Stimulated activated CD8-positive, alpha-beta memory T cell treated with anti-CD3 and anti-CD28 coated beads, Interleukin-7, amount 100 ng/mL, for 1 hour (primary cell): ENCODE measurements at regions not wholly inside any gene's neighbourhood (a gene's known extent, or its start where the extent isn't known, plus 50 kb on each side); places are given as distances from the start of the nearest gene placed in this dataset.

Source experiments
- DNase-seq, 2 donors: peaks; one replicate each; pipeline ENCODE4 v3.0.0-alpha.2; 2020; ENCODE audit warnings: low read depth in 2 of 2

DNA sequence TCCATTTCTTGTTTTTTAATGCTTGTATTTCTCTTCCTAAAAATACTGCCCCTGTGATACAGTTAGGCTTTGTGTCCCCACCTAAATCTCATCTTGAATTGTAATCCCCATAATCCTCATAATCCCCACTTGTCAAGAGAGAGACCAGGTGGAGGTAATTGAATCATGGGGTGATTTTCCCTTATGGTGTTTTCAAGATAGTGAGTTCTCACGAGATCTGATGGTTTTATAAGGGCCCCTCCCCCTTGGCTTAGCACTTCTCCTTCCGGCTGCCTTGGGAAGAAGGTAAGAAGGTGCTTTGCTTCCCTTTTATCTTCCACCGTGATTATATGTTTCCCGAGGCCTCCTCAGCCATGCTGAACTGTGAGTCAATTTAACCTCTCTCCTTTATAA, 227.4 kb downstream of the MAN2A1 start:
- no peak for DNase-seq

DNA sequence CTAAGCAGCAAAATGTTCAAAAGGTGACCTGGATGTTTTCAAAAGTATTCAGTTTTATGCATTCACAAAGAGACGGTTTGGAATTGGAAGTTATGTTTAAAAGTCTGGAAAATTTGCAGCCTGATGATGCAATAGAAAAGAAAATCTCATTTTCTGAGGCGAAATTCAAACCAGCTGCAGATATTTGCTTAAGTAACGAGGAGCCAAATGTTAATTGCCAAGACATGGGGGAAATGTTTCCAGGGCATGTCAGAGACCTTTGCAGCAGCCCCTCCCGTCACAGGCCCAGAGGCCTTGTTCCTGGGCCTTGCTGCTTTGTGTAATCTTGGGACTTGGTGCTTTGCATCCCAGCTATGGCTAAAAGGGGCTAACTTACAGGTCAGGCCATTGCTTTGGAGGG, 228.2 kb downstream of the MAN2A1 start:
- DNase-seq = no peak

DNA sequence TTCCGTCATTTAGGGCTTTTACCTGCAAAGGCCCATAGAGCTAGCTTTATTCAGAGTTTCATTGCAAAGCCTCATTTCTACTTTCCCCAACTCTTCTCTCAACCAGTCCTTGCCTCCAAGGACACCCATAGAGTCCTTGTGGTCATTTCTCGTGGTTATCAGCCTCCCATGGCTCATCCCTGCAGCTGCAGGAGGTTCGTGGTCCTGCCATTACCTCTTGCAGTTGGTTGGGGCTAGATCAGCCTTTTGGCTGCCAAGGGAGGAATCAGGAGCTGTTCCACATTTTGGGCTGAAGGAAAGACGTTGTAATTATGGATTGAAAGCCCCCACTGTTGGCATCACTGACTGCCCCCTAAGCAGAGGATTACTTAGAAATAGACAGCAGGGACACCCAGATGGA, 231.0 kb downstream of the MAN2A1 start:
- no peak for DNase-seq

DNA sequence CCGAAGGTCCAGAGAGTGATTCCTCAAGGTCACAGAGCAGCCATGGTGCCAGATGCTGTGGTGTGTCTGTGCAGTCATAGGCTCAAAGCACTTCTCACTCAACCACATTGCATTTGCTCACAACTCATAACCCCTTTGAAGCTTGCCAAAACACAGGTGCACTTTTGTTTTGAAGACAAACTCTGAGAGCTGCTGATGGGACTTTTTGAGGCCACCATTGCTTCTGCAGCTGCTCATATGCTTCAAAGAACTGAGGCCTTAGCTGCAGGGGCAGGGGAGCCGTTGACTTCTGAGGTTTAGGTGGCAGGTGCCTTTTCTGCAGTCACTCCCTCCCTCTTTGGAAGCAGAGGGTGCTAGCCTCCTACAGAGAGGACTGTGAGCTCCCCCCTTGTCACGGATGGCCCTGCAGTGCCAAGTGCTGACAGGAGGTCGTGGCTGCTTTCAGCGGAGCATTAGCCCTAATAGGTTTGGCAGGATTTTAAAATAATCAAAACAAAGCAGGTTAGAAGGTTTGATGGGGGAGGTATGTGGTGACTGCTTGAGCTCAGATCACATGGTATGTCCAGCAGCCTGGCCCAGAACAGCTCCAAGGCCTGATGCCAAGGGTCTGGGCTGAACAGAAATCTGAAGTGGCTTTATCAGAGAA, 232.1 kb downstream of the MAN2A1 start:
- DNase-seq = peak; percentile 9 to 13

DNA sequence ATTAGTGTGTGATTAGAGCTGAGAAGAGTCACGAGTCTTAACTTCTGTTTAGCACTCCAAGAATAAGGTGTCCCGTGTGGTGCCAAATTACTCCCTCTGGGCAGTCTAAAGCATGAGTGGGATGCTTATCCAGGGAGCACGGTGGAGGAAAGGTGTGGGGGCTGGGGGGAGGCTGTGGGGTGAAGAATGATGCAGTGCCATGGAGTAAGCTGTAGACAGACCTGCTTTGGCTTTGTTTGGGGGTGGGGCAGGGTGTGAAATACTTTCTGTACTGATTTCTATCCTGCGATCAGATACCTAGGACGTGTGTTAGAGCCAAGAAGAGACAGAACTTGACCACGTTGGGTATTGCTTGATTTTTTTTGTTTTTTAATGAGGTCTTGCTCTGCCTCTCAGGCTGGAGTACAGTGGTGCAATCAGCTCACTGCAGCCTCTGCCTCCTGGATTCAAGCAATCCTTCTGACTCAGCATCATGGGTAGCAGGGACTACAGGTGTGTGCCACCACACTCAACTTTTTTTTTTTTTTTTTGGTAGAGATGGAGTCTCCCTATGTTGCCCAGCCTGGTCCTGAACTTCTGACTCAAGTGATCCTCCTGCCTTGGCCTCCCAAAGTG, 232.8 kb downstream of the MAN2A1 start:
- DNase-seq = no peak

DNA sequence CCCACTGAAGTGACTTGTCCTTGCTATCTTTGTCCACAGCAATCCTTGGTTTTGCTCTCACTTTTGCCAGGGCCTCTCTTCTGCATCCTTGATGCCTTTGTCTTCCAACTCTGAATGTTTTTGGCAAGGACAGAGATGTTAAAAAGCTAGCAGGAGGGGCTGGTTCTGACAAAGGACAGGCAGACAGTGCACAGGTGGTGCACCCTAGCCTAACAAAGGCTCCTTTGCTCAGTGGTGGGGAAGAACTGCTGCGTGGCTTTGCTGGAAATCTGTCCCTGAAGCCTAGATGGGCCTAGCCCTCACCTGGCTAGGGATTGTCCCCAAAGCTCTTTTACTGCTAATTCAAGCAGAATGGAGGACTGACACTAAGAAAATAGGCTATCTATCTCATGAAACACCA, 233.5 kb downstream of the MAN2A1 start:
- no peak for DNase-seq

DNA sequence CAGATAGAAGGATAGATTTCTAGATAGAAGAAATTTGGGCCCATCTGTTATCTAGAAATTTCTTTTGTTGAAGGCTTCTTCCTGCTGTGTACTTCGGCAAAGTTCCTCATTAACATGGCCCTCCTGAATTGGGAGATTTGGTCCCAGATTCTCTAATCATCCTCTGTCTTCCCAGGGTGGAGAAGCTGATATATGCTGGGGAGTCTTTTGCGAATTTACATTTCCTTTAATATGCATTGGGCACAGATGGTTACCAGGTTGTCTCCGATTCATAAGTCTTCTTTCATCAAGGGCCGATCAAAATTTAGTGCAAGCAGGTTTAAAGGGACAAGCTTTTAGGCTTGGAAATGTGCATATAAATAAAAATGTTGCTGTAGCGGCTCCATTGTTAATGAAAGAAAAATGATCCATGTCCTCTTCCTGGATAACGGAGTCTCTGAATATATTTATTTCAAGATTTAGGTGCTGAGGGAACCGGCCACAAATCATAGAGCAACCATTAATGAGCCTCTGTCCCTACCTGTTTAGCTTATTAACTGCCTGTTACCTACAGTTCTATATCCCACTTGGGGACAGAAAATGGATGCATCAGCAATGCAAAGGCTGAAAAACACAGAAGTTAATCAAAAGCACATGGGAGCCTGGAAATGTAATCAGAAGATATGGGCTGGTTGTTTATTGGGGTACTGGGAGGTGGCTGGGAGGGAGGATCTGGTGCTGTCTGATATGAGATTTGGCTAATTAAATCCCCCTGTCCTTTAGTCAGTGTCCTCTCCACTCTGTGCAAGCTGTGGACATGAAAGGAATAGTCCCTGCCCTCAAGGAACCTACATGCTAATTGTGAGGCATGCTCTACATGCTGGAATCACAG, 234.7 kb downstream of the MAN2A1 start:
- no peak for DNase-seq

DNA sequence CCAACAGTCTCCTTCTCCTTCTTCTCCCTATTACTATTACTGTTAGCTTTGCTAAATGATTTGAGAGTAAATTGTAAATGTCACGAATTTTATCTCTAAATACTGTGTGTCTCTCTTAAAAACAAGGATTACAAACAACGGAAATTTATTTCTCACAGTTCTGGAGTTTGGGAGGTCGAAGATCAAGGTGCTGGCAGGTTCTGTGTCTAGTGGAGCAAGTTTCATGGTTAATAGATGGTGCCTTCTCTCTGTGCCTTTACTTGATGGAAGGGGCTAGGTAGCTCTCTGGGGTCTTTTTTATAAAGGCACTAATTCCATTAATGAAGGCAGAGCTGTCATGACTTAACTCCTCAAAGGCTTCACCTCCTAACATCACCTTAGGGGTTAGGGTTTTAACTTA, 237.9 kb downstream of the MAN2A1 start:
- DNase-seq = no peak

DNA sequence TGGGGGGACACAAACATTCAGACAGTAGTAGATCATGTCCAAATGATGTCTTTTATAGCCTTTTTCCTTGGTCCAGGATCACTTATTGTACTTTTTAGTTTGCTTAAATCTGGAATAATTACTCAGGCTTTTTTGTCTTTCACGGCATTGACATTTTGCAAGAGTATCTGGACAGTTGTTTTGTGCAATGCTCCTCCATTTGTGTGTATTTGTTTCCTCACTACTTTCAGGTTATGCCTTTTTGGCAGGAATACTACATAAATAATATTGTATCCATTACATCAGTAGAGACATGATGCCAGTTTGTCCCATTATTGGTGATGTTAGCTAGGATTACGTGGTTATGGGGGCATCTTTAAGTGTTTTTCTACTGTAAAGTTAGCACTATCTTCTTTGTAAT, 238.3 kb downstream of the MAN2A1 start:
- no peak for DNase-seq

DNA sequence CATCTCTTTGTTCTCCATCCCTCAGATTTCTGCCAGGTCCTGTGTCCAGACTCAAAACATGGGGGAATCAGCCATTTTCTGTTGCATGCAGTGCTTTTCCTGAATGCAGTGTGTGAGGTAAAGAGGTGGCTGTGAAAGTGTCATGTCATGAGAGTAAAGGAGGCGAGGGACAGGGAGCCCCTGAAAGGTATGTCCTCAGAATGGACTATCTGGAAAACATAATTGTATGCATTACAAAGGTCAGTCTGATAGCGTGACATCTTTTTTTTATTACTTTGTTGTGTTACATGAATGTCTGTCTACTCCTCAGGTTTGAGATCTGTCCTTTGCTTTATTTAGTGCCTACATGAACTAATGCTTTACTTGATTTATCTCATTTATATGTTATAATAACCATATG, 239.1 kb downstream of the MAN2A1 start:
- DNase-seq = no peak

DNA sequence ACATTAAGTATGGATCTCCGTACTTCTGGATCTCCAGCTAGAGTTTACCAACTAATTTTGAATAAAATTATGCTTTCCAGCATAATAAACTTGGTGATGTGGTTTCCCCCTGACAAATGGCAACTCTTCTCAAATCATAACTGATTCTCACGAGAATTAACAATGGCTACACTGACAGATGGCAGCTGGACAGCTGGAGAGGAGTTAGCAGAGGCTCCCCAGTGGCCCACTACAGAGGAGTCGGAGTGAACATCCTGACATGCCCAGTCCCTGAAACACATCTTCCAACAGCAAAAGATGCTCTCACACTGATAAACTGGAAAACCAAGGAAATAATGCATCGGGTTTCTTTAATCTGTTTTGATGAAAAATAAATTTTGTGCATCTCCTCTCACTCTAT, 239.6 kb downstream of the MAN2A1 start:
- DNase-seq = no peak

DNA sequence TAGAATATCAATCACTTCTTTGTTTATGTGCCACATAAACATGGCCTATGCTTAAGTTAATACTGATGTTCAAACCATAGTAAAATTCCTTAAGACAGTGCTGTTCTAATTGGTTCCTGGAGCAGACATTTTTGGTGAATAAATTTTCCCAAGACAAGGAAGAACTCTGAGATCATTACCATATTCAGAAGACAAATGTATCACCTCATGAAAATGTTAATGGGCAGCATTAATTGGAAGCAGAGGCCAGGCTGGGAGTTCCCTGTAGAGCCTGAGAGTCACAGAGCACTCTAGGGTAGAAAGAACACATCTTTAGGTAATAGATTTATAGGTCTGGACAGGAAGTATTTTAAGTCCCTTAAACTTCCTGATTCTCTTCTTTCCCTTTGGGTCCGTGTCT, 240.2 kb downstream of the MAN2A1 start:
- DNase-seq = no peak

DNA sequence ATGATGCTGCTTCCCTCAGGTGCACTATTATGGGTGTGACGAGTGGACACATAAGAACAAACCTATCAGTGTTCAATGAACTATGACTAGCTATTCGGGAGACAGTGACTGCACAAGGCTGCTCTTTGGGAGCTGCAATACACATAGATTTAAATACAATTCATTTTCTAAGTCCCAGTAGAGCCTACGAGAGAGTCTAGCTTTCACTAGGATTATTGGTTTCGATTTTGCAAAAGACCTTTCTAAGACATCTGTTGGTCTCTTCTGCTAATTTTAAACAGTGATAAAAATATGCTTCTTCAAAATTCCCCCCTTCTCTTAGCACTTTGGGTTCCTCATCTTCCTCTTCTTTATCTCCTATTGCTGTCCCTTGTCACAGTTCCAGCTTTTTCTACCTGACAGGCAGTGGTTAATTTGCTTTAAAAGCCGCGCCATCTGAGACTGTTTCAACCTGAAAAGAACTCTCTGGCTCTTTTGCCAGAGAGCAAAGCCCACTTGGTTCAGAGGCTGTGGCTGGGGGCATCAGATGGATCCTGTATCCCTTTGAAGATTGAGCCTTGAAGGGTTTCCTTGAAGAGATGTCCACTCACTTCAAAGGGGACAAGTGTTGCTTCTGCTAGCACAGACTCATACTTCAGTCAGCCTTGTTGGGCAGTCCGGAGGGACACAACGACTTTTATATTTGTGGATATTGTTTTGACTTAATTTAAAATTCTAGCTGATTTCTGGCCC, 241.5 kb downstream of the MAN2A1 start:
- DNase-seq = no peak

DNA sequence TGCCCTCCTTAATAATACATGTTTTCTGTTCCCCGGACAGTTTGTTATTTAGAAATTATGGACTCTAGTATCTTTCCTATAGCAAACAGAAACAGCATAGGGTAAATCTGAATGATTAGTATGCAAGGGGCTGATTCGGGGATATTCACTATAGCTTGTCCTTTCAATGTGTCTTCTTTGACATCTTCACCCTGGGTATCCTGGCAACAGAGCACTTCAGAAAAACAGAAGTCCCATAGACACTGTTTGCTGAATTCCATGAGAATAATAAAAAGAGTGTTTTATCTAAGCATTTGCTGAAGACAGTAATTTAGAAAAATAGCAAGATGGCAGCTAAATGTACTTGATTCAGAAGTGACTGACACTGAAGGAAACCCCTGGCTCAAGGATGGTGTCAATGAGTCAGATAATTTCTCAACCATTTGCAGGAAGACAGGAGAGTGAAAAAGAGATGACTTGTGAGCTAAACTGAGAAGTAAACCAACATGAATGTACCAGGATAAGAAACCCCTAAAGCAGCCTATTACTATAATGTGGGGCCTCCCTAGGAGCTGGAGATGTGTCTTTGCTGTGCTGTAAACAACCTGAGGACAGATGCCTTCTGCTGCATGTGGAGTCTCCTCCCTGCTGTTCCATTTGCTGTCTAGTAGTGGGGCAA, 246.2 kb downstream of the MAN2A1 start:
- DNase-seq = no peak

DNA sequence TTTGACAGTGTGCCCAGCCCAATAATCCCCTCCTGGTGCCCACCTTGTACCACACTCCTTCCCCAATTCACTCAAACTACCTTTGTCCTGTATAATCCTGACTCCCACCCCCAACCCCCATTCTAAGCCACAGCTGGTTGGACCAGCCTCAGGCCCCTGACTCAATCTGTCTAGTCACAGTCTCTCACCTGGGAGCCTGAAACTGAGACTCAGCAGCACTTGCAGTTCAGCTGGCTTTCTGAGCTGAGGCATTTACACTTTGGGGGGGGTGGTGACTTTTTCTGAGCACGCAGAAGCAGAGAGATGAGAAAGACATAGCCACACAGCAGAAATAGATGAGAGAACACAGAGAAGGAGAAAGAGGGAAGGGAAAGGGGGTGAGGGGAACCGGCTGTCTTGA, 247.3 kb downstream of the MAN2A1 start:
- no peak for DNase-seq

DNA sequence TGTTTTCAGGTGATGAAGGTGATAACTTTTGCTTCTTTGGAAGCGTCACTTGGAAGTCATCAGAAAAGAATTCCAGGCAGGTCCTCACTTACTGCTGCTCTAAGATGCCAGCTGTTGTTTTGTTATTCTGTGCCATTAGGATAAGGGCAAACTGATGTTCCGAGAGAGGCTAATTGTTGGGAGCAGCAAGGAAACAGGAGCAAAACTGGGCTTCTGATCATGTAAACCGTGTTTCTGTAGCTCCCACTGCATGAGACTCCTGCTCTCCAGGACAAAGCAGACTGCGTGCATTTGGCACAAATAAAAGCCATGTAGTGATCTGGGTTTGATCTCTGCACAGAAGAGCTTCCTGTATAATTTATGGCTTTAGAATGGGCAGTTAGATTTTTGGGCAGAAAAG, 248.2 kb downstream of the MAN2A1 start:
- DNase-seq = no peak

DNA sequence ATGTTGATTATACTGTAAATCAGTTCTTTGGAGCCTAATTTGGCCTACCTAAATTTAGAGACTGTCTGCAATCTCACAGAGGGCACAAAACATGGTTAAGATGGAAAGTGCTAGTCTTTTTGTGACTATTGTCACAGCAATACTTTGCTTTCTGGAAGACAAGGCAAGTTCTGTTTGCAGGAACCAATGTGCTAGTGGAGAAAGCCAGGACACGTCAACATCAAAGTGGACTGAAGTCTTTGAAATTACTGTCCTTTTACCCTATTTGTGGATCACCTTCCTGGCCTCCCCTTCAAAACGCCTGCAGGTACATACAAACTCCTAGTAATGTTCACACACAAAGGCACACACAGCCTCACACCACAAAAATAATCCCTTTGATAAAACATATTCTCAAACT, 248.7 kb downstream of the MAN2A1 start:
- DNase-seq = no peak

DNA sequence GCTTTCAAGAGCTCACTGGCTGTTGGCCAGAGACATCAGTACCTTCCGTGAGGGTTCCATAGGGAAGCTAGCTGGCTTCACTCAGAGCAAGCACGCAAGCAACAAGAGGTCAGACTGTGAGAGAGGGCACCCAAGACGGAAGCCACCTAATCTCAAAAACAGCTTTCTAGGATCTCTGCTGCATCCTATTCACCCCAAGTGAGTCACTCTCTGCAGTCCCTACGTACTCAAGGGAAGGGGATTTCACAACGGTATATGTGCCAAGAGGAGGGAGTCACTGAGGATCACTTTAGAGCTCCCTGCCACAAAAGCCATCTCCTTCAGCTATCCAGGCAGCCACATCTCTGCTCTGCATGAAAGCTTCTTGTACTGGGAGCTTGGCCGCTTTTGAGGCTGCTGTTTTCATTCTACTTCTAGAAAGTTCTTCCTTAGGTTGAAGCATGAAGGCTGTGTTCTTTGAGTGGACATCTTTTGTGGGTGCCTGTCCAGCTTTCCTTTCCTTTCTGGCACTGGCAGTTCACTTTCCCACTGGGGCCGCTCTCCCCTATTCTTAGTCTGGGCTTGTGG, 249.5 kb downstream of the MAN2A1 start:
- no peak for DNase-seq

DNA sequence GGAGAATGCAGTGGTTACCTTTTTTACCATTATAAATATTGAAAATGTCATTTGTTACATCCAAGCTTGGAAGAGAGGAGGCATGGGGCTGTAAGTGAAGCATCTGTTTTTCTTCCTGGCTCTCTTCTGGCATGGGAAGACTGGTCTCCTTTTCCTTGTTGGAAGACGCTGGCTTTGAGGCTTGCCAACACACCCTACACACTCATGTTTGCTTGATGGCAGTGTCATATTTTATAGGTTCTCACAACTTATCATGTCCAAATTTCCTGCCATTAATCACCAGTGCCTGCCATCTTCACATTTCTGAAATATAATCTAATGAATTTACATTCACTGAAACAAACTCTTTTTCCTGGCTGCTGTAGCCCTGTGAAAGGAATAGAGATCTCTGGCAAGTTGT, 252.9 kb downstream of the MAN2A1 start:
- no peak for DNase-seq

DNA sequence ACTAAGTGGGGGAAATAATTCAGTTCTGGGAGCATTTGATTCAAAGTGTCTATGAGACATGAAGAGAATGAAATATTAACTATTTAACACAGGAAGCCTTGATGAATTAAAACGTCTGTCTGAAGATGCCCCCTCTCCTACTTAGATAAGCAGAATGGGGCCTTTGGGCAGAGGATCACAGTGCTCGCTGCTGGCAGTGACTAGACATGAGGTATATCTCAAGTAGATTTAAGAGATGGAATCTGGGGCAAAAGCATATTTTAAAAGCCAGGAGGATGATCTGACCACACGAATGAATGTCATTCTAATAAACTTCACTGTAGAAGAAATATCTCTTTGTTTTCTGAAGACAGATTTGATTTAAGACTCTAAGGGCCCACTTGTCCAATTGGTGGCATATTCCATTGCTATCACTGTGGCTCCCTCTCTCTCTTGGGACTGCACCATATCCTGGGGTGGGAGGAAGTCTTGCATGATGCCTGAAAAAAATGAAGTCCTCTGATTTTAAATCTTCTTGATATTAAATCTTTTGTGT, 254.0 kb downstream of the MAN2A1 start:
- no peak for DNase-seq

DNA sequence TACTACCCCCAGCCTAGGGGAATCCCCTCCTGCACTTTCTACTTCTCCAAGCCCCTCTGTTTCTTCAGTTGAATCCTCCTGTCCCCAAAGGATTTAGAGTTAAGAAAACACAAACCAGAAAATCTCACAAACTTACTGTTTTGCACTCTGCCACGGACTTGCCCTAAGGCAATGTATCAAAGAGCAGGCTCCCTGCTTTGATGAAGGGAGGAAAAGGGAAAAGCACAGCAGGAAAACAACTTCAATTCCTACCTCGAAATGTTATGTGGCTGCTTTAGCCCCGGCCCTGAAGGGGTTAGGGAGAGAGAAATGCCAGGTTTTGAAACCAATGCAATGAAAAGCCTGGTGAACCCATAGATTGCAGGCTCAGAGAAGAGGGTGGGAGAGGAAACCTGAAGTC, 254.7 kb downstream of the MAN2A1 start:
- no peak for DNase-seq
